H1 (cell line): ENCODE measurements at regions not wholly inside any gene's neighbourhood (a gene's known extent, or its start where the extent isn't known, plus 50 kb on each side); places are given as distances from the start of the nearest gene placed in this dataset.

Source experiments
- CTCF ChIA-PET: fragments of 300-600 bp; sonication (Branson Sonifier 250); formaldehyde crosslinking; loops from one replicate; lab custom pipeline; 2021; ENCODE audit not compliant: partially characterized antibody; lab: Charles Lee
- POLR2A ChIA-PET: fragments of 300-600 bp; sonication (Branson Sonifier 250); formaldehyde crosslinking; loops from one replicate; lab custom pipeline; 2021; ENCODE audit warnings: inconsistent platforms; ENCODE audit not compliant: partially characterized antibody; lab: Charles Lee
- DNase-seq, 2 experiments: peaks; one replicate each; pipeline versions ENCODE4 v3.0.0 to v3.0.0-alpha.2; 2010 to 2022; ENCODE audit warnings: low spot score in 2 of 2, low read depth in 1 of 2, mixed read lengths in 1 of 2
- FAIRE-seq: peaks from 2 replicates; lab custom pipeline; 2011; peaks lifted over from hg19 to GRCh38; lab: Jason Lieb, UNC
- H2AFZ ChIP-seq: 2 replicates; pipeline ENCODE4 v1.8.1; 2012; ENCODE audit warnings: low read length, inconsistent platforms
- H2AK5ac ChIP-seq: 2 replicates; pipeline ENCODE4 v1.6.1; 2013; ENCODE audit warnings: low read depth, low read length
- H2BK120ac ChIP-seq: replicated peaks from 2 replicates; pipeline ENCODE3; 2013; ENCODE audit warnings: low read depth, low read length, inconsistent platforms
- H2BK12ac ChIP-seq: 2 replicates; pipeline ENCODE4 v1.6.1; 2013; ENCODE audit warnings: low read depth, low read length
- H2BK15ac ChIP-seq: 2 replicates; pipeline ENCODE4 v1.6.1; 2013; ENCODE audit warnings: low read length
- H2BK20ac ChIP-seq: 2 replicates; pipeline ENCODE4 v1.6.1; 2013; ENCODE audit warnings: low read length
- H2BK5ac ChIP-seq: 2 replicates; pipeline ENCODE4 v1.6.1; 2013; ENCODE audit warnings: low read depth, low read length
- H3K14ac ChIP-seq: 2 replicates; pipeline ENCODE4 v1.6.1; 2013; ENCODE audit warnings: inconsistent platforms; ENCODE audit not compliant: insufficient read length
- H3K18ac ChIP-seq: 2 replicates; pipeline ENCODE4 v1.6.1; 2013; ENCODE audit warnings: low read length; ENCODE audit errors: extremely low read depth
- H3K23ac ChIP-seq: 2 replicates; pipeline ENCODE4 v1.6.1; 2013; ENCODE audit warnings: inconsistent platforms; ENCODE audit not compliant: insufficient read length
- H3K23me2 ChIP-seq: 2 replicates; pipeline ENCODE4 v1.6.1; 2013; ENCODE audit warnings: low read depth, low read length
- H3K27ac ChIP-seq: 2 replicates; pipeline ENCODE4 v1.6.1; 2011; ENCODE audit warnings: low read depth, low read length, inconsistent platforms
- H3K27me3 ChIP-seq, 4 experiments: replicated peaks in 1 of 4; 1 replicate in 1 of 4; 2 replicates in 3 of 4; pipeline versions ENCODE4 v1.6.1 to v1.8.1; 2011 to 2013; ENCODE audit warnings: low read length in 3 of 4, mild to moderate bottlenecking in 3 of 4, inconsistent platforms in 2 of 4, mixed read lengths in 2 of 4, moderate library complexity in 1 of 4; ENCODE audit not compliant: control insufficient read depth in 3 of 4, insufficient read depth in 3 of 4; ENCODE audit errors: extremely low read depth in 1 of 4
- H3K36me3 ChIP-seq, 4 experiments: 2 replicates each; pipeline versions ENCODE4 v1.6.1 to v1.8.1; 2011 to 2013; ENCODE audit warnings: mild to moderate bottlenecking in 4 of 4, low read length in 3 of 4, moderate library complexity in 2 of 4, control low read depth in 1 of 4, inconsistent platforms in 1 of 4; ENCODE audit not compliant: insufficient read depth in 4 of 4, control insufficient read depth in 2 of 4
- H3K4ac ChIP-seq: replicated peaks from 2 replicates; pipeline ENCODE3; 2013; ENCODE audit warnings: low read length, low read depth, mixed read lengths, inconsistent platforms; ENCODE audit not compliant: insufficient read length
- H3K4me1 ChIP-seq, 4 experiments: replicated peaks in 1 of 4; 1 replicate in 1 of 4; 2 replicates in 3 of 4; pipeline versions ENCODE4 v1.6.1 to v1.8.1; 2011 to 2013; ENCODE audit warnings: low read length in 3 of 4, inconsistent platforms in 2 of 4, mixed read lengths in 1 of 4; ENCODE audit not compliant: insufficient read depth in 4 of 4, control insufficient read depth in 3 of 4
- H3K4me2 ChIP-seq, 2 experiments: 2 replicates each; pipeline versions ENCODE4 v1.6.1 to v1.8.1; 2011 to 2013; ENCODE audit warnings: low read depth in 2 of 2, low read length in 2 of 2, control low read depth in 1 of 2, inconsistent platforms in 1 of 2, mild to moderate bottlenecking in 1 of 2; ENCODE audit not compliant: insufficient read depth in 1 of 2
- H3K4me3 ChIP-seq, 4 experiments: fragments of 200-600, 300-600 bp in 1 of 4; sonication (generic), shearing (Covaris generic), sonication (Bioruptor Twin) in 1 of 4; 2 replicates each; pipeline versions ENCODE4 v1.5.1 to v1.8.1; 2011 to 2016; ENCODE audit warnings: low read length in 4 of 4, low read depth in 3 of 4, control low read depth in 2 of 4, inconsistent platforms in 2 of 4, mild to moderate bottlenecking in 2 of 4, mixed read lengths in 1 of 4, moderate library complexity in 1 of 4; ENCODE audit not compliant: insufficient read depth in 2 of 4; ENCODE audit errors: extremely low read depth in 1 of 4
- H3K56ac ChIP-seq: replicated peaks from 2 replicates; pipeline ENCODE3; 2013; ENCODE audit warnings: low read depth, mild to moderate bottlenecking, mixed read lengths, low read length, inconsistent platforms; ENCODE audit not compliant: insufficient read length
- H3K79me1 ChIP-seq: 2 replicates; pipeline ENCODE4 v1.6.1; 2013; ENCODE audit warnings: low read depth, low read length, control low read depth
- H3K79me2 ChIP-seq, 2 experiments: 2 replicates each; pipeline versions ENCODE4 v1.6.1 to v1.8.1; 2012 to 2013; ENCODE audit warnings: low read length in 2 of 2, mild to moderate bottlenecking in 2 of 2, inconsistent platforms in 1 of 2; ENCODE audit not compliant: insufficient read depth in 2 of 2, control insufficient read depth in 1 of 2
- H3K9ac ChIP-seq, 4 experiments: replicated peaks in 1 of 4; 1 replicate in 1 of 4; 2 replicates in 3 of 4; pipeline versions ENCODE4 v1.6.1 to v1.8.1; 2011 to 2013; ENCODE audit warnings: low read depth in 3 of 4, low read length in 3 of 4, control low read depth in 2 of 4, mild to moderate bottlenecking in 2 of 4, moderate library complexity in 2 of 4, inconsistent platforms in 1 of 4; ENCODE audit errors: extremely low read depth in 1 of 4
- H3K9me3 ChIP-seq, 2 experiments: 2 replicates each; pipeline versions ENCODE4 v1.6.1 to v1.8.1; 2012 to 2013; ENCODE audit warnings: mild to moderate bottlenecking in 2 of 2, moderate library complexity in 2 of 2, control low read depth in 1 of 2, inconsistent platforms in 1 of 2, low read depth in 1 of 2, low read length in 1 of 2, mixed read lengths in 1 of 2; ENCODE audit not compliant: insufficient read depth in 2 of 2
- H4K20me1 ChIP-seq, 2 experiments: replicated peaks in 1 of 2; 2 replicates each; pipeline versions ENCODE3 to v1.8.1; 2011 to 2013; ENCODE audit warnings: inconsistent platforms in 2 of 2, low read length in 2 of 2, mild to moderate bottlenecking in 1 of 2; ENCODE audit not compliant: insufficient read depth in 2 of 2, control insufficient read depth in 1 of 2
- H4K5ac ChIP-seq: 2 replicates; pipeline ENCODE4 v1.6.1; 2013; ENCODE audit warnings: low read length, low read depth, mixed read lengths, inconsistent platforms; ENCODE audit not compliant: insufficient read length
- H4K8ac ChIP-seq: 2 replicates; pipeline ENCODE4 v1.8.0; 2013; ENCODE audit warnings: mild to moderate bottlenecking, moderate library complexity, low read length, inconsistent platforms; ENCODE audit not compliant: insufficient read depth; ENCODE audit errors: extremely low read depth
- H4K91ac ChIP-seq: replicated peaks from 2 replicates; pipeline ENCODE3; 2013; ENCODE audit warnings: low read length, mixed read lengths, inconsistent platforms; ENCODE audit not compliant: insufficient read length
- JUN ChIP-seq: IDR thresholded peaks from 2 replicates; pipeline ENCODE4 v1.6.1; 2011; ENCODE audit warnings: low read depth, mild to moderate bottlenecking, improper control_type of control experiment, low read length
- KDM4A ChIP-seq: IDR thresholded peaks from one replicate; pipeline ENCODE4 v1.7.1; 2012; ENCODE audit warnings: low read depth, mild to moderate bottlenecking, moderate library complexity, low read length, inconsistent platforms; ENCODE audit not compliant: severe bottlenecking
- PHF8 ChIP-seq: fragments of 200-600 bp; sonication (generic); conservative IDR thresholded peaks from 2 replicates; pipeline ENCODE4 v1.7.1; 2012; ENCODE audit warnings: low read depth, mild to moderate bottlenecking, inconsistent platforms, low read length, moderate library complexity
- POU5F1 ChIP-seq: IDR thresholded peaks from 2 replicates; pipeline ENCODE4 v1.6.1; 2011; ENCODE audit warnings: low read depth, mild to moderate bottlenecking, low read length, moderate library complexity
- SRF ChIP-seq: IDR thresholded peaks from 2 replicates; pipeline ENCODE4 v1.6.1; 2011; ENCODE audit warnings: mild to moderate bottlenecking, low read depth, low read length, moderate library complexity
- WGBS, 2 experiments: shearing (Covaris generic) in 1 of 2; methylation state at CpG; one replicate each; pipeline versions ENCODE4 v1.1.6 to v1.1.7; 2013 to 2015; ENCODE audit warnings: low lambda C conversion rate in 2 of 2, mixed read lengths in 2 of 2, inconsistent platforms in 1 of 2, low coverage in 1 of 2, missing lambda C conversion rate in 1 of 2; ENCODE audit not compliant: insufficient replicate concordance in 2 of 2, insufficient coverage in 1 of 2, insufficient read length in 1 of 2; ENCODE audit errors: extremely low coverage in 1 of 2, missing lambda C conversion rate in 1 of 2; 5-methylcytosine and 5-hydroxymethylcytosine counted together

GRCh38 chr6:142696123-142697000 is 248.6 kb downstream of the HIVEP2 start:
- H3K56ac ChIP-seq = no peak overlapping the region
- H3K4me3 ChIP-seq = no peak overlapping the region
- peaks cover 0 to 3% (median under 1%) of the 10 kb centered on the region in 4 experiments; a peak in 3 of 7 replicates for H3K4me1 ChIP-seq
- H3K79me2 ChIP-seq = no peaks in the 10 kb centered on the region
- no peak overlapping the region for H4K5ac ChIP-seq
- ChIA-PET POLR2A (no interaction called here), CTCF (interaction anchor here (0.5 to 4.3 kb wide), 14 partner anchors 10 to 726 kb away, joined by 3 to 24 read pairs (median 4); no protein-coding TSS in a partner anchor)
- no peaks in the 10 kb centered on the region for H3K79me1 ChIP-seq
- DNase-seq (no peak), FAIRE-seq (no peak)
- WGBS, 2 experiments = 90% methylated on average over 12 of the region's 12 CpGs; no CpG with 5 or more reads in 1 of the 2 experiments
- no peak overlapping the region for H3K27ac ChIP-seq
- H3K9ac ChIP-seq = no peak overlapping the region
- no peaks in the 10 kb centered on the region for H3K9me3 ChIP-seq
- no peaks in the 10 kb centered on the region for H4K20me1 ChIP-seq
- no peak for TF ChIP-seq POU5F1
- no peak for TF ChIP-seq SRF
- no peak for TF ChIP-seq KDM4A
- TF ChIP-seq PHF8 = no peak
- no peak for TF ChIP-seq JUN
- H2AK5ac ChIP-seq = no peak overlapping the region
- H3K23me2 ChIP-seq = no peaks in the 10 kb centered on the region
- no peak overlapping the region for H2BK15ac ChIP-seq
- no peak overlapping the region for H3K4me2 ChIP-seq
- no peak overlapping the region for H2BK120ac ChIP-seq
- no peak overlapping the region for H3K4ac ChIP-seq
- no peaks in the 10 kb centered on the region for H3K36me3 ChIP-seq
- H4K91ac ChIP-seq = no peak overlapping the region
- no peak overlapping the region for H2BK12ac ChIP-seq
- no peak overlapping the region for H4K8ac ChIP-seq
- no peak overlapping the region for H3K23ac ChIP-seq
- no peak overlapping the region for H2BK5ac ChIP-seq
- no peak overlapping the region for H3K14ac ChIP-seq
- H2BK20ac ChIP-seq = no peak overlapping the region
- no peak overlapping the region for H3K18ac ChIP-seq
- no peaks in the 10 kb centered on the region for H3K27me3 ChIP-seq
- H2AFZ ChIP-seq = no peak overlapping the region
